ENCODE measurements at regions not wholly inside any gene's neighbourhood (a gene's known extent, or its start where the extent isn't known, plus 50 kb on each side); places are given as distances from the start of the nearest gene placed in this dataset.
"Not testable (repeated sequence)": the region's sequence is repeated elsewhere in the genome, so short reads cannot be mapped to it uniquely, and the experiment has no call there.

GRCh38 chr16:26493751-26494150 lies 573.0 kb upstream of the C16orf82 start:
- DNase-seq (ENCODE audit: low read depth in 4 of 4, low spot score in 1 of 4) = no peak

- no peak for DNase-seq (ENCODE audit: low read depth in 4 of 4, low spot score in 1 of 4)
These were observed 568.8 kb upstream of the C16orf82 start for GRCh38 chr16:26497896-26498295.

GRCh38 chr16:26500326-26500725 lies 566.4 kb upstream of the C16orf82 start:
- DNase-seq (ENCODE audit: low read depth in 4 of 4, low spot score in 1 of 4) = no peak

GRCh38 chr16:26505496-26505895 lies 561.2 kb upstream of the C16orf82 start:
- no peak for DNase-seq (ENCODE audit: low read depth in 4 of 4, low spot score in 1 of 4)

GRCh38 chr16:26508946-26509345 lies 557.8 kb upstream of the C16orf82 start:
- not testable (repeated sequence) for DNase-seq (ENCODE audit: low read depth in 4 of 4, low spot score in 1 of 4)

- no peak for DNase-seq (ENCODE audit: low read depth in 4 of 4, low spot score in 1 of 4)
These were observed 555.8 kb upstream of the C16orf82 start for GRCh38 chr16:26510924-26511323.

GRCh38 chr16:26511463-26511862 lies 555.3 kb upstream of the C16orf82 start:
- no peak for DNase-seq (ENCODE audit: low read depth in 4 of 4, low spot score in 1 of 4)

GRCh38 chr16:26521626-26522025 lies 545.1 kb upstream of the C16orf82 start:
- DNase-seq (ENCODE audit: low read depth in 4 of 4, low spot score in 1 of 4) = no peak

- DNase-seq (ENCODE audit: low read depth in 4 of 4, low spot score in 1 of 4) = no peak
These were observed 542.4 kb upstream of the C16orf82 start for GRCh38 chr16:26524281-26524680.

- no peak for DNase-seq (ENCODE audit: low read depth in 4 of 4, low spot score in 1 of 4)
These were observed 541.9 kb upstream of the C16orf82 start for GRCh38 chr16:26524846-26525245.

- DNase-seq (ENCODE audit: low read depth in 4 of 4, low spot score in 1 of 4) = no peak
These were observed 540.9 kb upstream of the C16orf82 start for GRCh38 chr16:26525856-26526255.

- no peak for DNase-seq (ENCODE audit: low read depth in 4 of 4, low spot score in 1 of 4)
These were observed 540.1 kb upstream of the C16orf82 start for GRCh38 chr16:26526633-26527032.

- DNase-seq (ENCODE audit: low read depth in 4 of 4, low spot score in 1 of 4) = no peak
These were observed 536.0 kb upstream of the C16orf82 start for GRCh38 chr16:26530584-26531289.

- DNase-seq (ENCODE audit: low read depth in 4 of 4, low spot score in 1 of 4) = no peak
These were observed 535.4 kb upstream of the C16orf82 start for GRCh38 chr16:26531290-26531730.

- DNase-seq (ENCODE audit: low read depth in 4 of 4, low spot score in 1 of 4) = no peak
These were observed 534.3 kb upstream of the C16orf82 start for GRCh38 chr16:26532456-26532855.

GRCh38 chr16:26542198-26542597 lies 524.5 kb upstream of the C16orf82 start:
- DNase-seq (ENCODE audit: low read depth in 4 of 4, low spot score in 1 of 4) = no peak

GRCh38 chr16:26546573-26546972 lies 520.2 kb upstream of the C16orf82 start:
- DNase-seq (ENCODE audit: low read depth in 4 of 4, low spot score in 1 of 4) = no peak

- DNase-seq (ENCODE audit: low read depth in 4 of 4, low spot score in 1 of 4) = no peak
These were observed 519.0 kb upstream of the C16orf82 start for GRCh38 chr16:26547681-26548080.

- no peak for DNase-seq (ENCODE audit: low read depth in 4 of 4, low spot score in 1 of 4)
These were observed 516.6 kb upstream of the C16orf82 start for GRCh38 chr16:26550111-26550610.

GRCh38 chr16:26554030-26554429 lies 512.7 kb upstream of the C16orf82 start:
- no peak for DNase-seq (ENCODE audit: low read depth in 4 of 4, low spot score in 1 of 4)

- DNase-seq (ENCODE audit: low read depth in 4 of 4, low spot score in 1 of 4) = no peak
These were observed 505.4 kb upstream of the C16orf82 start for GRCh38 chr16:26561303-26561702.

GRCh38 chr16:26563018-26563417 lies 503.7 kb upstream of the C16orf82 start:
- DNase-seq (ENCODE audit: low read depth in 4 of 4, low spot score in 1 of 4) = no peak

- DNase-seq (ENCODE audit: low read depth in 4 of 4, low spot score in 1 of 4) = no peak
These were observed 499.4 kb upstream of the C16orf82 start for GRCh38 chr16:26567356-26567755.

Measured in stimulated activated CD4-positive, alpha-beta T cell treated with anti-CD3 and anti-CD28 coated beads, Interleukin-1b, Interleukin-23, amount 100 ng/mL, for 24 hours (primary cell).